Epithelial cell of proximal tubule (primary cell): ENCODE measurements at regions not wholly inside any gene's neighbourhood (a gene's known extent, or its start where the extent isn't known, plus 50 kb on each side); places are given as distances from the start of the nearest gene placed in this dataset.

ENCODE experiments used
- DNase-seq: peaks from one replicate; pipeline ENCODE4 v3.0.0-alpha.2; 2011; ENCODE audit warnings: low read depth
- H3K4me3 ChIP-seq: 2 replicates; pipeline ENCODE4 v1.5.1; 2011; ENCODE audit warnings: low read depth, mild to moderate bottlenecking, low read length
- CTCF ChIP-seq: conservative IDR thresholded peaks from 2 replicates; pipeline ENCODE4 v1.5.1; 2012; ENCODE audit warnings: low read depth, mild to moderate bottlenecking, low read length

GRCh38 chr2:45083175-45083574 lies 73.9 kb upstream of the SIX2 start:
- DNase-seq, result no peak
- no peak overlapping the region for H3K4me3 ChIP-seq
- TF ChIP-seq CTCF, result no peak

- DNase-seq, result no peak
- no peak overlapping the region for H3K4me3 ChIP-seq
- TF ChIP-seq CTCF, result no peak
Observed at GRCh38 chr2:45074713-45075112, 65.5 kb upstream of the SIX2 start.

GRCh38 chr2:45072862-45073237 lies 63.6 kb upstream of the SIX2 start:
- no peak overlapping the region for H3K4me3 ChIP-seq
- no peak for TF ChIP-seq CTCF

GRCh38 chr2:45072064-45072861 lies 63.0 kb upstream of the SIX2 start:
- no peak overlapping the region for H3K4me3 ChIP-seq
- no peak for DNase-seq
- no peak for TF ChIP-seq CTCF

More at GRCh38 chr2:45072862-45073237, 63.6 kb upstream of the SIX2 start:
- DNase-seq, result no peak

- DNase-seq, result no peak
- no peak overlapping the region for H3K4me3 ChIP-seq
- no peak for TF ChIP-seq CTCF
Observed at GRCh38 chr2:45070113-45070652, 60.9 kb upstream of the SIX2 start.

- no peak overlapping the region for H3K4me3 ChIP-seq
- no peak for TF ChIP-seq CTCF
- DNase-seq, result no peak
Observed at GRCh38 chr2:45069684-45070083, 60.4 kb upstream of the SIX2 start.

GRCh38 chr2:45068571-45069140 lies 59.4 kb upstream of the SIX2 start:
- no peak for DNase-seq
- no peak for TF ChIP-seq CTCF
- no peak overlapping the region for H3K4me3 ChIP-seq
